GM21723 (cell line): ENCODE measurements at regions not wholly inside any gene's neighbourhood (a gene's known extent, or its start where the extent isn't known, plus 50 kb on each side); places are given as distances from the start of the nearest gene placed in this dataset.

Experiments used
- ATAC-seq: cut with Tn5 transposase; IDR thresholded peaks from one replicate; pipeline ENCODE4 v1.9.1; 2021; ENCODE audit warnings: mild to moderate bottlenecking, moderate library complexity; ENCODE audit not compliant: unreplicated experiment

- ATAC-seq, result no peak
These were observed 171.0 kb downstream of the BTG1 start for GRCh38 chr12:91974541-91975085.

DNA sequence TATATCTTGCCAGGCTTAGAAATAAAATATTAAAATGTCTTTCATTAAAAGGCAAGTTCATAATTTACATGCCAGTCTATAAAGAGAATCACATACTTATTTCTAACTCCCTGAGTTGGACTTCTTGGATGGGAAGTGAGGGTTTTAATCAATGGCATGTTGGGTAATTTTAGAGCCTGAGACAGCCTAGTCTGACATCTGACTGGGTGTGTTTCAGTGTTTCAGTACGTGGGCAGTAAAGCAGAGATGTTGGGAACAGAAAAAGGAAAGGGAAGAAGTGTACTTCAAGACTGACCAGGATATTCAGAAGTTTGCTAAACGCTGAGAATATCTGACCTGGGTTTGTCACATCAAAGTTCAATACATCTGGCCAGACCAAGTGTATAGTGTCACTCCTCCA lies 171.8 kb downstream of the BTG1 start:
- no peak for ATAC-seq

- ATAC-seq, result no peak
These were observed 172.8 kb downstream of the BTG1 start for GRCh38 chr12:91972896-91973295.

- ATAC-seq, result no peak
These were observed 176.9 kb downstream of the BTG1 start for GRCh38 chr12:91968777-91969171.

GRCh38 chr12:91968076-91968776 lies 177.4 kb downstream of the BTG1 start:
- no peak for ATAC-seq

DNA sequence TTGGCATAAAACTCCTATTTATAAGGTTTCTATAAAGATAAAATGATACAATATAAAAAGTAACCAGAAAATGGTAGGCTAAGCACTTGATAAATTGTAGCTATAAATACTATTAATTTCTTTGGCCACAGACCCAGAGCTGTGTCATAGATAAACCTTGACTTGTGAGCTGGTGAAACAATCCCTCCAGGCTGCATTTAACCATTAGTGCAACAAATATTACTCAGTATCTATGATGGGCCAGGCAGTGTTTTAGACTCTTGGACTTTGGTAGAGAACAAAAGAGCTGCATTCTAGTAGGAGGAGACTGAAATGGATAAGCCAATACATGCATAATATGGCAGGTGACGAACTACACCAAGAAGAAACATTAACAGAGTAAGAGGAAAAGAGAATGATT lies 178.1 kb downstream of the BTG1 start:
- ATAC-seq, result no peak

DNA sequence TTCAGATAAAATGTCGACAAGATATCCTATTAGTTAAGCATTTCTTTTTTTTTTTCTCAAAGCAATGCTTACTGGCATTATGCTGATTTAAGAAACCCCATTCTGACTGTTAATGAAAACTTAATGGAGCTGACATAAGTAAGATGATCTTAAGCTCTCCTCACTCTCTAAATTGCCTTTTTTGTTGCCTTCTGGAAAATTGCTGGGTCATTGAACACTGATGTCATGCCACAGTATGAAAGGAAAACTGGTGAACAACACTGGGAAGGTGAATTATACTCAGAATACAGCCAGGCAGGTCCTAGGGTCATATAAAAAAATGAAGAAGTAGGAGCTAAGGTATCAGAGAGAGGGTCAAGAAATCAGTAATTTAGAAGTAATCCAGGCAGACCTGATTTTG lies 179.9 kb downstream of the BTG1 start:
- no peak for ATAC-seq

DNA sequence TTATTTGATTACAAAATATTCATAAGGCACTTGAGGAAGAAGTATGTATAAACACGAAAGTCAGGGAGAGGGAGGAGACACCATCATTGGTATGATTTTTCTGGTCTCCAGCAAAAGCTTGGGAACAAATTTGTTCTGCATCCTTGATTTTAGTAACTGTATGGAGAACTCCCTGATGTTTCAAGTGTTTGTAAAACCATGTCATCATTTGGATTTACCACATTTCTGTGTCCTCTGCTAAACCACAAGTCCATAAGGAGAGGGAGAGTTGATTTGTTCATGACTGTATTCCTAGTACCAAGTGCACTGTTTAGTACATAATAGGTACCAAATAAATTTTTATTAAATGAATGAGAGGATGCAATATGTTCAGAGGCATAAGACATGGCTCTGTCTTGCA lies 181.1 kb downstream of the BTG1 start:
- ATAC-seq, result no peak

GRCh38 chr12:91959220-91959619 lies 186.4 kb downstream of the BTG1 start:
- no peak for ATAC-seq

DNA sequence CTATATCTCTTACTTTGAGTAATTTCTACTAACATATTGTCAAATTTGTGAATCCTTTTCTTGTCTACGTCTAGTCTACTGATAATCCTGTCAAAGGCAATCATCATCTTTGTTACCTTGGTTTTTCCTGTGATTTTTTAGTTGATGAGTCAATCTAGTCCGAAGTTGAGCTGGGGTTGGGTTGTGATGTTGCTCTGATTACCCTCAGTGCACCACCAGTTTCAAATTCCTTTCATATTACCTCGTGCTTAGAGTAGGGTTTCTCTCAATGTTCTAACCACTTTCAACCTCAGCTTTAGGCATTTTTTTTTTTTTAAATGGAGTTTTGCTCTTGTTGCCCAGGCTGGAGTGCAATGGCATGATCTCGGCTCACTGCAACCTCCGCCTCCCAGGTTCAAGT lies 186.8 kb downstream of the BTG1 start:
- ATAC-seq, result no peak

- no peak for ATAC-seq
These were observed 190.9 kb downstream of the BTG1 start for GRCh38 chr12:91954747-91955146.

- ATAC-seq, result no peak
These were observed 191.3 kb downstream of the BTG1 start for GRCh38 chr12:91954326-91954725.

- ATAC-seq, result no peak
These were observed 192.7 kb downstream of the BTG1 start for GRCh38 chr12:91952916-91953315.

DNA sequence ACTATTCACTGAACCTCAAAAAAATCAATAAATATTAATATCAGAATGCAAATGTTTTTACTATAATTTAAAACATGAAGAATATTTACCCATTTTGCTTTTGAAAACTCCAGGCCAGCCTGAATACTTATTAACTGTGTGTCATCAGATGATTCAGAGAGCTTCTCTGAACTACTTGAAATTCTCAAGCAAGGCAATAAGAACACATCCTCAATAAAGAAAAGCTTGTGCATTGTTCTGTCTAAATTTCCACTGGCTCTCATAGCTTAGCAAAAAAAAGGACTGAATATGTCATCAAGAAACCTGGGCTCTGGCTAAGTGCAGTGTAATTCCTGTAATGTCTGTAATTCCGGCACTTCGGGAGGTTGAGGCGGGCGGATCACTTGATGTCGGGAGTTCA lies 194.1 kb downstream of the BTG1 start:
- ATAC-seq, result no peak

DNA sequence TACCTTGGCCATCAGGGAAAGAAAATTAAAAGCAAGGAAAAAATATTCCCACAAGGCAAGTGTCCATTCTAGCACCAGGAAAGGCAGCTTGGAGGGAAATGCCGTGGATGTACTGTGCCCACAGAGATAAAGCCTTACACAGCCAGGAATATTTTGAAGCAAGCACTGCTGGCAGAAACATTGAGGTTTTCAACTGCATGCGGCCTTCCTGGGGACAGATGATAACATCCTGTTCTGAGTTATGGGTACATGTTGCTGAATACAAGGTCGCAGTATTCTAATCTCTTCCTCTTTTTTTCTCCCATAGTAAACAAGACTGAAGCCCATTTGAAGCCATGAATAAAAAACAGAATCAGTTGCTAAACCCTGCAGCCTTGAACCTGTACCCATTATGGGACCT lies 197.1 kb downstream of the BTG1 start:
- ATAC-seq, result no peak

GRCh38 chr12:91947459-91947858 lies 198.2 kb downstream of the BTG1 start:
- ATAC-seq, result peak; percentile 89

- ATAC-seq, result no peak
These were observed 201.0 kb downstream of the BTG1 start for GRCh38 chr12:91944637-91945036.

DNA sequence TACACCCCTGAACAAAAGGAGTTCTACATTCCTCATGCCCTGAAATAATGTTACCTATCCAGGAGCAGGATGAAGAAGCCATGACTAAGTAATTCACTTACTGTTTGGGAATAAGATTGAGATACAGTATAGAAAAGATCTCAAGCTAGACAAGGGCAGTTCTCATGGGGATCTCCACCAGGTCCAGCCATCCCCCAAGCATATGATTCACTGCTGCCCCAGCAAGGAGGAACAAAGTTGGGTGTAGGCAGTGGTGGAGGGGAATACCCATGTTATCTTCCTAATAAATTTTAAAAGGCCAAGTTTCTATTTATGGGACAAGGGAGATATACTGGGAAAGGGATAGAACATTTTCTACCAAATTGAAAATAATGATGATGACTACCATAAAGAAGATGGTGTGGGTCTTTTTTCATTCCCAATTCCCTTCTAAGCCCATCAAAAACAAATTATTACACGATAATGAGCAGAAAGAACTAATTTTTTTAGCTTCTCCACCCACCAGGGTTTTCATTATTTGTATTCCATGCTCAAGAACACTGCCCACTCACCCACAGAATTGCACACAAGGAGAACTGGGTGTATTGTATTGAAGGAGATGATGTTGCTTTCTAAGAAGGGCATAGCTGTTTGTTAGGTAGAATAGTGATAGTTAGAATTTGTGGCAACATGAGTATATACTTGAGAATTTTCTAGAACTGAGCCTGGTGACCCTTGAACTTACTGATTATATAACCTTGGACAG lies 204.6 kb downstream of the BTG1 start:
- no peak for ATAC-seq

GRCh38 chr12:91940322-91940721 lies 205.3 kb downstream of the BTG1 start:
- ATAC-seq, result no peak

DNA sequence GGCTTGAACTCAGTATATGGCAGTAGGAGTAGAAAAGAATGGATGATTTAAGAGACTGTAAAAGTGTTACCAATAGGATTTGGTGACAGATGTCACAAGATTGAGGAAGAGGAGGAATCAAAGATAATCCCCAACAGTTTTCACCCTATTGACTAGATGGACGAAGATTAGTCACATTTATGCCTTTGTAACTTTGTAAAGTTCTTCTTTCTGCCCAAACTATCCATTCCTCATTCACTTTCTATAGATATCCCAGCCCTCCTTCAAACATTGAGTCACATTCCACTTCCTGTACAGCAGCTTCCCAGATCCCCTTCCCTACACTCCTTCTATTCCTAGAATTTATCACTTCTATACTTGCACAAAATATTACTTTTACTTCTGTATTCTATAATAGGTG lies 207.9 kb downstream of the BTG1 start:
- ATAC-seq, result no peak

DNA sequence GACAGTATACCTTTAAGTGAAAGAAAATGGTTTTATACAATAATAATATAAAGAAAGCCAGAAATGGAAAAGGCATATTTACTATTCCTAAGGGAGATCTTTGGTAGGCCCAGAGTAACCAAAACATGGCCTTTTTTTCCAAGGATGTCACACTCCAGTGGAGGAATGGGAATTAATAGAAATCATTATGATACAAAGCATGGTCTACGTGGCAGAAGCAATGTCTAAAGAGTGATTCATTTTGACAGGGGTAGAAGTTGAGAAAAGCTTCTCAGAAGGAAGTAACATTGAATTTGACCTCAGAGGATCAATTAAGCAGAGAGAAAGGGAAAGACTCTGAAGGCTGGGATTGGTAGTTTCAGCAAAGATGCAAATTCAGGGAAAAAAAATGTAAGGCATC lies 208.6 kb downstream of the BTG1 start:
- no peak for ATAC-seq

GRCh38 chr12:91935296-91935695 lies 210.3 kb downstream of the BTG1 start:
- no peak for ATAC-seq
